Fibroblast of skin of back (primary cell): ENCODE measurements at regions not wholly inside any gene's neighbourhood (a gene's known extent, or its start where the extent isn't known, plus 50 kb on each side); places are given as distances from the start of the nearest gene placed in this dataset.
A peak's percentile ranks its signal among the peaks of the same experiment; 100 is the strongest.

Experiments used
- DNase-seq: peaks from one replicate; pipeline ENCODE4 v3.0.0-alpha.2; 2013

GRCh38 chr1:164325786-164326185 lies 233.2 kb upstream of the PBX1 start:
- no peak for DNase-seq

GRCh38 chr1:164333387-164333786 lies 225.6 kb upstream of the PBX1 start:
- DNase-seq = no peak

- DNase-seq = no peak
These were observed 221.6 kb upstream of the PBX1 start for GRCh38 chr1:164337394-164337793.

- no peak for DNase-seq
These were observed 221.1 kb upstream of the PBX1 start for GRCh38 chr1:164337885-164338284.

GRCh38 chr1:164343189-164343588 lies 215.8 kb upstream of the PBX1 start:
- no peak for DNase-seq

- DNase-seq = no peak
These were observed 211.0 kb upstream of the PBX1 start for GRCh38 chr1:164347980-164348379.

GRCh38 chr1:164356511-164356910 lies 202.5 kb upstream of the PBX1 start:
- DNase-seq = no peak

- no peak for DNase-seq
These were observed 198.7 kb upstream of the PBX1 start for GRCh38 chr1:164360265-164360664.

- no peak for DNase-seq
These were observed 197.1 kb upstream of the PBX1 start for GRCh38 chr1:164361927-164362326.

- no peak for DNase-seq
These were observed 195.0 kb upstream of the PBX1 start for GRCh38 chr1:164363980-164364379.

- no peak for DNase-seq
These were observed 193.0 kb upstream of the PBX1 start for GRCh38 chr1:164366014-164366413.

- peak; percentile 6 for DNase-seq
These were observed 189.2 kb upstream of the PBX1 start for GRCh38 chr1:164369698-164370365.

GRCh38 chr1:164380893-164381292 lies 178.1 kb upstream of the PBX1 start:
- peak; percentile 5 for DNase-seq

- DNase-seq = no peak
These were observed 176.6 kb upstream of the PBX1 start for GRCh38 chr1:164382384-164382783.

GRCh38 chr1:164384262-164384661 lies 174.7 kb upstream of the PBX1 start:
- no peak for DNase-seq

GRCh38 chr1:164417016-164417704 lies 141.8 kb upstream of the PBX1 start:
- DNase-seq = no peak

GRCh38 chr1:164423136-164423535 lies 135.8 kb upstream of the PBX1 start:
- peak; percentile 2 for DNase-seq

GRCh38 chr1:164433141-164433817 lies 125.7 kb upstream of the PBX1 start:
- DNase-seq = no peak

GRCh38 chr1:164433818-164434170 lies 125.2 kb upstream of the PBX1 start:
- no peak for DNase-seq

- peak; percentile 53 for DNase-seq
These were observed 118.8 kb upstream of the PBX1 start for GRCh38 chr1:164440232-164440631.

- no peak for DNase-seq
These were observed 115.8 kb upstream of the PBX1 start for GRCh38 chr1:164443166-164443565.

- DNase-seq = no peak
These were observed 115.1 kb upstream of the PBX1 start for GRCh38 chr1:164443836-164444235.

- no peak for DNase-seq
These were observed 113.0 kb upstream of the PBX1 start for GRCh38 chr1:164446020-164446419.

GRCh38 chr1:164452549-164452948 lies 106.4 kb upstream of the PBX1 start:
- peak; percentile 20 for DNase-seq
